ENCODE measurements at regions not wholly inside any gene's neighbourhood (a gene's known extent, or its start where the extent isn't known, plus 50 kb on each side); places are given as distances from the start of the nearest gene placed in this dataset.

- TF ChIP-seq CTCF (IDR thresholded peaks at IDR 0.05; ENCODE audit: low read length): no peak
- no peak for TF ChIP-seq EZH2 (optimal IDR thresholded peaks at IDR 0.05; ENCODE audit: low read depth, low read length)
Observed at GRCh38 chr13:37505531-37505930, 93.0 kb downstream of the POSTN start.
